ENCODE measurements at regions not wholly inside any gene's neighbourhood (a gene's known extent, or its start where the extent isn't known, plus 50 kb on each side); places are given as distances from the start of the nearest gene placed in this dataset.

- Histone ChIP-seq H3K27me3 (no peaks in the 10 kb centered on the region), H3K9me3 (peaks cover 0 to 7% (median 0%) of the 10 kb centered on the region in 3 donors), H3K27ac (no peak overlapping the region), H3K4me3 (no peak overlapping the region), H3K4me1 (no peaks in the 10 kb centered on the region), H3K36me3 (no peaks in the 10 kb centered on the region)
- intact Hi-C loops (cut with DNase I), result no loop called here
- TF ChIP-seq POLR2A (IDR thresholded peaks at IDR 0.05) (no peak), CTCF (IDR thresholded peaks at IDR 0.05) (no peak)
- WGBS, 2 donors, result 59 to 80% methylated on average over 8 to 12 of the region's 12 CpGs
- DNase-seq, result no peak
Observed at GRCh38 chr2:216949700-216950413, 90.0 kb upstream of the TNP1 start.

GRCh38 chr2:216947055-216947454 lies 87.2 kb upstream of the TNP1 start:
- Histone ChIP-seq H3K27ac (no peak overlapping the region), H3K9me3 (no peaks in the 10 kb centered on the region), H3K4me3 (no peak overlapping the region), H3K4me1 (no peaks in the 10 kb centered on the region), H3K36me3 (no peaks in the 10 kb centered on the region), H3K27me3 (no peaks in the 10 kb centered on the region)
- no peak for DNase-seq
- intact Hi-C loops (cut with DNase I), result no loop called here
- 92% methylated on average over 4 of the region's 4 CpGs for WGBS, 2 donors
- TF ChIP-seq CTCF (IDR thresholded peaks at IDR 0.05) (no peak), POLR2A (IDR thresholded peaks at IDR 0.05) (no peak)

- 79 to 98% methylated on average over 4 of the region's 4 CpGs for WGBS, 2 donors
- Histone ChIP-seq H3K4me3 (no peak overlapping the region), H3K9me3 (no peaks in the 10 kb centered on the region), H3K36me3 (no peaks in the 10 kb centered on the region), H3K4me1 (no peaks in the 10 kb centered on the region), H3K27ac (no peak overlapping the region), H3K27me3 (no peaks in the 10 kb centered on the region)
- no peak for DNase-seq
- TF ChIP-seq CTCF (IDR thresholded peaks at IDR 0.05), result no peak
- intact Hi-C loops (cut with DNase I), result no loop called here
Observed at GRCh38 chr2:216944733-216945132, 84.9 kb upstream of the TNP1 start.

GRCh38 chr2:216943109-216943508 lies 83.2 kb upstream of the TNP1 start:
- intact Hi-C loops (cut with DNase I), result no loop called here
- WGBS, 2 donors, result 86 to 96% methylated on average over 2 of the region's 2 CpGs
- DNase-seq, result no peak
- H3K4me1 ChIP-seq, result no peaks in the 10 kb centered on the region
- H3K27ac ChIP-seq, result no peak overlapping the region
- H3K36me3 ChIP-seq, result no peaks in the 10 kb centered on the region
- H3K9me3 ChIP-seq, result no peaks in the 10 kb centered on the region
- TF ChIP-seq POLR2A (IDR thresholded peaks at IDR 0.05) (no peak), CTCF (IDR thresholded peaks at IDR 0.05) (no peak)
- H3K4me3 ChIP-seq, result no peak overlapping the region
- no peaks in the 10 kb centered on the region for H3K27me3 ChIP-seq

- Histone ChIP-seq H3K4me1 (peaks cover 0 to under 1% (median 0%) of the 10 kb centered on the region in 3 donors), H3K4me3 (no peak overlapping the region), H3K9me3 (no peaks in the 10 kb centered on the region), H3K36me3 (no peaks in the 10 kb centered on the region), H3K27me3 (no peaks in the 10 kb centered on the region), H3K27ac (no peak overlapping the region)
- no peak for TF ChIP-seq CTCF (IDR thresholded peaks at IDR 0.05)
- no peak for TF ChIP-seq POLR2A (IDR thresholded peaks at IDR 0.05)
- WGBS, 2 donors, result 90 to 92% methylated on average over 3 of the region's 3 CpGs
- intact Hi-C loops (cut with DNase I), result no loop called here
- no peak for DNase-seq
Observed at GRCh38 chr2:216942465-216942864, 82.6 kb upstream of the TNP1 start.
